ENCODE measurements at regions not wholly inside any gene's neighbourhood (a gene's known extent, or its start where the extent isn't known, plus 50 kb on each side); places are given as distances from the start of the nearest gene placed in this dataset.

GRCh38 chr12:92340003-92340402 lies 194.4 kb upstream of the BTG1 start:
- DNase-seq: no peak

- DNase-seq: no peak
Observed at GRCh38 chr12:92339198-92339821, 193.7 kb upstream of the BTG1 start.

GRCh38 chr12:92338671-92339070 lies 193.0 kb upstream of the BTG1 start:
- no peak for DNase-seq

GRCh38 chr12:92338102-92338501 lies 192.5 kb upstream of the BTG1 start:
- no peak for DNase-seq

- no peak for DNase-seq
Observed at GRCh38 chr12:92337128-92337527, 191.5 kb upstream of the BTG1 start.

- DNase-seq: no peak
Observed at GRCh38 chr12:92336641-92337040, 191.0 kb upstream of the BTG1 start.

GRCh38 chr12:92335831-92336230 lies 190.2 kb upstream of the BTG1 start:
- DNase-seq: no peak

- no peak for DNase-seq
Observed at GRCh38 chr12:92334552-92334951, 188.9 kb upstream of the BTG1 start.

- DNase-seq: no peak
Observed at GRCh38 chr12:92332552-92332951, 186.9 kb upstream of the BTG1 start.

- DNase-seq: no peak
Observed at GRCh38 chr12:92331383-92331782, 185.7 kb upstream of the BTG1 start.

GRCh38 chr12:92330654-92331053 lies 185.0 kb upstream of the BTG1 start:
- DNase-seq: no peak

GRCh38 chr12:92326877-92327276 lies 181.2 kb upstream of the BTG1 start:
- no peak for DNase-seq

- no peak for DNase-seq
Observed at GRCh38 chr12:92324849-92325500, 179.3 kb upstream of the BTG1 start.

GRCh38 chr12:92312463-92312964 lies 166.9 kb upstream of the BTG1 start:
- no peak for DNase-seq

- DNase-seq: no peak
Observed at GRCh38 chr12:92304371-92305055, 158.9 kb upstream of the BTG1 start.

- DNase-seq: no peak
Observed at GRCh38 chr12:92302041-92302829, 156.6 kb upstream of the BTG1 start.

GRCh38 chr12:92301356-92301755 lies 155.7 kb upstream of the BTG1 start:
- DNase-seq: no peak

- no peak for DNase-seq
Observed at GRCh38 chr12:92300777-92301176, 155.1 kb upstream of the BTG1 start.

- DNase-seq: no peak
Observed at GRCh38 chr12:92299744-92300143, 154.1 kb upstream of the BTG1 start.

GRCh38 chr12:92299344-92299743 lies 153.7 kb upstream of the BTG1 start:
- DNase-seq: no peak

GRCh38 chr12:92297932-92298696 lies 152.5 kb upstream of the BTG1 start:
- DNase-seq: no peak

- DNase-seq: no peak
Observed at GRCh38 chr12:92297405-92297804, 151.8 kb upstream of the BTG1 start.

- no peak for DNase-seq
Observed at GRCh38 chr12:92295523-92295922, 149.9 kb upstream of the BTG1 start.

Measured in activated T-cell treated with anti-CD3 and anti-CD28 coated beads for 4 hours (primary cell).